ENCODE measurements at regions not wholly inside any gene's neighbourhood (a gene's known extent, or its start where the extent isn't known, plus 50 kb on each side); places are given as distances from the start of the nearest gene placed in this dataset.

GRCh38 chr4:129474698-129475097 lies 378.7 kb downstream of the C4orf33 start:
- TF ChIP-seq EZH2 (IDR thresholded peaks at IDR 0.05): no peak
- TF ChIP-seq POLR2AphosphoS5 (IDR thresholded peaks at IDR 0.05; ENCODE audit: borderline replicate concordance, low read depth, low read length): no peak

Measured in SK-N-MC (cell line).